A204.1 (cell line): ENCODE measurements at regions not wholly inside any gene's neighbourhood (a gene's known extent, or its start where the extent isn't known, plus 50 kb on each side); places are given as distances from the start of the nearest gene placed in this dataset.
A peak's percentile ranks its signal among the peaks of the same experiment; 100 is the strongest.
"Not testable (repeated sequence)": the region's sequence is repeated elsewhere in the genome, so short reads cannot be mapped to it uniquely, and the experiment has no call there.

Experiments
- FAIRE-seq: peaks from 2 replicates; lab custom pipeline; 2012; peaks lifted over from hg19 to GRCh38; lab: Jason Lieb, UNC

DNA sequence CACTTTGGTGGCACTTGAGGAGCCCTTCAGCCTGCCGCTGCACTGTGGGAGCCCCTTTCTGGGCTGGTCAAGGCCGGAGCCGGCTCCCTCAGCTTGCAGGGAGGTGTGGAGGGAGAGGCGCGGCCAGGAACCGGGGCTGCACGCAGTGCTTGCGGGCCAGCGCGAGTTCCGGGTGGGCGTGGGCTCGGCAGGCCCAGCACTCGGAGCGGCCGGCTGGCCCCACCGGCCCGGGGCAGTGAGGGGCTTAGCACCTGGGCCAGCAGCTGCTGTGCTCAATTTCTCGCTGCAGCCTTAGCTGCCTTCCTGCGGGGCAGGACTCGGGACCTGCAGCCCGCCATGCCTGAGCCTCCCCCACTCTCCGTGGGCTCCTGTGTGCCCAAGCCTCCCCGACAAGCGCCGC, 533.7 kb upstream of the SLC10A2 start:
- not testable (repeated sequence) for FAIRE-seq

DNA sequence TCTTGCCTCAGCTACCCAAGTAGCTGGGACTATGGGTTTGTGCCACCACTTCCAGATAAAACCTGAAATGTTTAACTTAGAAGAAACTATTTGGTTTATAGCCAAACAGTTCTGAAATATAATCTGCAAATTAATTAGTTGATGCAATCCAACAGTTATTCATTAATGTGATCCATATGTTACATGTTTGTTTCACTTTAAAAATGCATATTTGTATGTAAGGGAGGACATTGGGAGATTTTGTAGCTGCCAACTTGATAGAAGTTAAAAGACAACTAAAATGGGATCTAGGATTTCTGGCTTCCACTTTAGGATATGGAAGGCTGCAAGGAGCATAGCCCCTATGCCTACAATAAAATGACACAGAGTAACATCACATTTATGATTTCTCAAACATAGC, 532.5 kb upstream of the SLC10A2 start:
- no peak for FAIRE-seq

DNA sequence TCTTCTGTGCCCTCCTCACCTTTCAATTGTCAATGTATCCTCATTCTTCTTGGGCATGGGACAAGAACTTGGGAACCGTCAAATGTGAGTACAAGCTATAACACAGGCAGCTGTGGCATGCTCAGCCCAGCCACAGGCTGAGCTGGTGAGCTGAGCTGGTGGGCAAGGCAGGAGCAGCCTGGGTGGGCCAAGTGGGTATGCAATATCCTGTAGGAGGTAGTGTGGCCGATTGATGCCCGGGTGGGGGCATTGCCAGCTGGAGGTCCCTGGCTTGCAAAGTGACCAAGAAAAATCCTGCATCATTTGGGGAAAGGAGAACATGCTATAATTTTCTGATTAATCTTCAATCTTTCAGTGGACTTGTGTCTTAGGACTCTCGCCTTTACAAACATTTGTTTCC, 507.2 kb upstream of the SLC10A2 start:
- no peak for FAIRE-seq

DNA sequence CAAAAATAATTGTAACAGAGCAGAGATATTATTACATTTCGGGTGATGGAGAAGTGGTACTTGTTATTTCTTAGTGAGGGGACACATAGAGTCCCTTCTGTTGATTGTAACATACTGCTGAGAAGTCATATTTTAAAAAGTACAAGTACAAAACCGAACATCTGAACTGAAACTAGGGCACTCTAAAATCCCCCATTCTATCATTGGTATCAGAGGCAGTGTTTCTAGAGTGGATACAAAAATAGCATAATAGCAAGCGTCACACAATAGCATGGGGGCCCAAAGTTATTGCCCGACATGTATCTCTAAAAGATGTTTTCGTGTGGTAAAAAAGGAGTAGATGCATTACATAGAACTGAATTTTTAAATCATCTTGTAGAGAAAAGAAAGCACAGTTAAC, 502.1 kb upstream of the SLC10A2 start:
- FAIRE-seq: no peak

DNA sequence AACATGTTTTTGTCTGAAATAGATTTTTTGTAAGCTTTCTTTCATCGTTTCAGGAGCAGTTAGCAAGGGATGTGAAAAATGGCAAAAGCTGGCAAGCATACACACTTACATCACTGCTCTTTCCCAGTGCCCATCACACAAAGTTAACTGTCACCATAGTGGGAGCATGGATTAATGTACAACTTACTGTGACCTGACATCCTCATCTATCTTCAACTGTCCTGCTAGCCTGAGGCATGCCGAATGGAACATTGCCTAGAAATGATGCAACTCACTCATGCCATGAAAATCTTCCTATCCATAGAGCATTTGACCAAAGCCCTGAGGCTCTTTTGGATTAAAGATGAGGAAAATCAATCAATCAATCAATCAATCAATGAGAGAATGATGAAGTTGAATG, 491.7 kb upstream of the SLC10A2 start:
- FAIRE-seq: no peak

DNA sequence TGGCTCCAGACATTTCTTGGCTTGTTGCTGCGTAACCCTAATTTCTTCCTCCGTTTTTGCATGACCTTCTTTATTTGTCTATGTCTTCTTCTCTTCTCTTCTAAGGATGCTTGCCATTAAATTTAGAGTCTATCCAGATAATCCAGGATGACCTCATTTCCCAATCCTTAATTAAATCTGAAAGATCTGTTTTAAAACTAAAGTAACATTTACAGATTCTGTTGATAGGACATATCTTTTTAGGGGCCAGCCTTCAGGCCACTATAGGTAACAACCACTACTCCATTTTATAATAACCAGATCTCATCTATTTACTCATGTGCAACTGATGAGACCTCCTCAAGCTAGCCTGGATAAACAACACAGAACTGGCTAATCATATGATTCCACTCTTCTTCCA, 490.5 kb upstream of the SLC10A2 start:
- FAIRE-seq: no peak

DNA sequence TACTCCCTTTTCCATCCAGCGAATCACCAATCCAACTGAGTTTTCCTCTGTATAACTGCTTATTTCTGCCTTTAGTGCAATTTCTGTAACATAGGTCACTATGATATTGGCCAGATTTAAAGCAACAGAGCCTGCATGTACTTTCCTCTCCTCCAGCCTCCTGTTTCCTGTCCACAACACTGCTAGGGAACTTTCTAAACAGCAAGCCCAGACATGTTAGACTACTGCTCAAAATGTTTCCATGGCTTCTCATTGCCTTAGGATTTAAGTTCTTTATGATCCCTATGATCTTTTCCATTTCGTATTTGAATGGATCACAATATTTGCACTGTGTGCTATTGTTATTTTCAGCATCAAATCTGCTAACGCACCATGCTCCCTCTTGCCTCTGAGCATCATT, 481.7 kb upstream of the SLC10A2 start:
- FAIRE-seq: no peak

DNA sequence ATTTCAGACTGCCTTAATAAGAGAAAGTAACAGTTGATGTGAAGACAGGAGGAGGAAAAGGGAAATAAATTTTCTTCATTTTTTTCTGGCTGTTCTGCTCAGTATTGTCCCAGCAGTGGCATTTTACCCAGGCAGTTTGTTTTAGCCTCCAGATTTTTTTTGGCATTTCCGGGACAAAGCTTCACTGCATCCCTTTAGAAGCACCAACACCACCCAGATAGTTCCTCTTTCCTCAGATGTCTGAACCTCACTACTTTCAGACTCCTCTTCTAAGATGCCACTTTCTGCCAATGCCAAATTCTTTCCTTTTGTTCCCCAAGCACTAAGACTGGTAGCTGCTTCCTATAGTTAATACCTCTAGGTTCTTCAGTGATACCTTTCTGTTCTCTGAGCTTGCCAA, 480.1 kb upstream of the SLC10A2 start:
- no peak for FAIRE-seq

DNA sequence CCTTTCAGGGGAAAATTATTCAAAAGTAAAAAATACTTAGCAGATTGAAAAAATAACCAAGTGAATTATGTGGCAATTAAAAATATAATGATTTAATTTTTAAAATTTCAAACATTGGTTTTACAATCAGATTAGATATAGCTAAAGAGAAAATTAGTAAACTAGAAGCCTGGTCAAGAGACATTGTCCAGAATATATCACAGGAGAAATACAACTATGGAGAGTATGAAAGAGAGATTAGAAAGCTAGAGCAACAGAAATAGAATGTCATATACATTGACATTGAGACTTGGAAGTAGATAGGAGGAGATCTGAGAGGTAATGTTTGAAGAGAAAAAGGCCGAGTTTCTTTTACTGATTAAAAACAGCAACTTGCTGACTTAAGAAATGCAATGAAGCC, 476.4 kb upstream of the SLC10A2 start:
- no peak for FAIRE-seq

DNA sequence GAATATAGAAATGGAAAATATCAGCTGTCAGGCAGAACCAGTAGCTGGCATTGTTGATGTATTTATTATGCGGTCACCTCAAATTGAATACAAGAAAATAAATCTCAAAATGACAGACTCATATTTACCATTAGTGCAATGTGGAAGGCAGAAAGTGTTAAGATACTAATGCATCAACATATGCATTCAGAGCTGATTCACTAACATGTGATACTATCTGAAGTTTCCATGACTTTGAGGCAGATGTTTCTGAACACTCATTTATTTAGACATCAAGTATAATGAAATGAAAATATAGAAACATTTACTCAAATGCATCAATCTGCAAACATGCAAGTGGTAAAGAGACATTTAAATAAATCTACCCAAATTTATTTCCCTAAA, 474.2 kb upstream of the SLC10A2 start:
- no peak for FAIRE-seq

DNA sequence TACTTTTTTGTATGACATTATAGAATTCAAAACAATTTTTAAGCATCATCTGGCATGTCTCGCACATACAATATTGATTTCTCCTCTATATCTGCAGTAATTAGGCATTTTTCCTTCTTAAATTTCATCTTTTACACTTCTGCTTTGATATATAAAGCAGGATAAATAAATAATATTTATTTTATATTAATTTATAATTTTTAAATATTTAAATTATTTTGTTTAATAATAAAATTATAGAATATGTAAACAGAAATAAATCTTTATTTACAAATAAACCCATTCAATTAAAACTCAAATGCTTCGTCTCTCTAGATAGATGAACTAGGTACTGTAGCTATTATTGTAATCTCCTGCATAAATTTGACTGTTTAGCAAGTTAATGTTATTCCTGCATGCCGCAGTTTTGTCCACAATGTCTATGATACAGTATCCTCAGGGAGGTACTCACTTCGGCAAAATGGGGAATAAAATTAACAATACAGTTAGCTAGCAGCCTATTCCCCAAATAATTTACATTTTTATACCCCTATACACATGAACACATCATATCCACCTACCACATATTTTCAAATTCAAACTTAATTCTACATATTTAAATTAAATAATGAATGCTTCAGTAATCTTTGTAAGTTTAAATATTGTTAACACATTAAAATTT, 473.6 kb upstream of the SLC10A2 start:
- peak; percentile 83 for FAIRE-seq

DNA sequence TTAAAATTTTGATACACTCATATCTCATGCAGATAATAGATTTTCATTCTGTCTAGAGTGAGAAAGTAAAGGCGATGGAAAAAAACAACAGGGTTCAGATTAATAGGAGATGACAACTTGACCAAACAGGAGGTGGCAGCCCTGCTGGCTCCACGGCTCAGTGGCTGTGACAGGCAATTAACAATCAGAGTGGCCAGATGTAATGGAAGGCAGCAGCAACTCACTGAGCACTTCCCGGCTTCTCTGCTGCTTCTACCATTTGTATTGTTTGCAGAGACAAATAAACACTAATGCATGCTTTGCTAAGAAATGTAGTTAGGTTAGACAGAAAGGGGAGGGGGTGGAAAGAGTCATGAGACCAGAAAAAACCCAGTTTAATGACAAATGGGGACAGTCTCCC, 473.0 kb upstream of the SLC10A2 start:
- FAIRE-seq: no peak

DNA sequence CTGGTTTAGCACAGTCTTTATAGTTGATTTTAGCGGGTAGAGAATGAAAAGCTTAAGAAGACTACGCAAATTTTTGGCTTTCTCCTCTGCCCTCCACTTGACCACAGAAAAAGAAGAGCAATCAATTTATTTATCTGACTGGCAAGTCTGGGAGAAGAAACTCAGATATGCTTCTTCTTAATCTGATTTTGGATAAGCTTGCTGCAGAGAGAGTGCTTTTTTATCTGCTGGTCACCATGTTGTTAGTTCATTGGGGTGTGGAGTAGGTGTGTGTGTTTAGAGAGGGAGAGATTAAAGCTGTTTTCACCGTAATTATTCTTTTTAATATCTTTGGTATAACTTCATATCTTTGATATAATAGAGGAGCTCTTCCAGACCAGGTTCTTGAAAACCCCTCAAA, 471.4 kb upstream of the SLC10A2 start:
- no peak for FAIRE-seq

DNA sequence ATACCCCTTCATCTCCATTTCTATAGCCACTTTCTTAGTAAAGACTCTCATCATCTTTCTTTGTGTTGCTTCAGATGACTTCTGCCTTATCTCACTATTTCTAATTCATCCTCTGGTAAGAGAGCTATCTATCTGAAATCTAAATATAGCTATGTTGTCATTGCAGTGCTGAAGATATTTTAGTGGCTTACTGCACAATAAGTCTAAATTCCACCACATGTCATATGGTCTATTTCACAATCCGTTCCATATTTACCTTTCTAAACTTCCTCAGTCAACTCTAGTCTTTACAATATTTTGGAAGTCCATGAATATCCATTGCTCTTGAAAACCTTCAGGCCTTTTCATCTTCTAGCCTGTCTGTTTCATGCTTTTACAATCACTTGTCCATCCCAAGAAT, 465.1 kb upstream of the SLC10A2 start:
- FAIRE-seq: no peak

DNA sequence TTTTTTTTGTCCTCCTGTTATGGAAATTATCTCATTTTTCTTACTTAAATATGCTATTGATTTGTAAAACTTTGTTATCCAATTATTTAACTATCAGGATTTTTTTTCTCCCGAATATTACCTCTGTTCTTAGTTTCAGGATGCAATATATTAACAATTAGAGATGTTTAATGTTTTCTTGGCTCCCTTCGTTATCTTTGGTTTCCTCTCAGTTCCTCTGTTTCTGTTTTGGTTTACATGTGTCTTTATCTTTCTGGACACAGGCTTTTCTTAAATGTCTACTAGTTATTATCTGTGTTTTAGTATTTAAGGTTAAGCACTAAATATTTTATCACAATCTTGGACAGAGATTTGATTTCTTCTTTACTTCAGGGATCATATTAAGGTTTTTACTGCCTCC, 462.2 kb upstream of the SLC10A2 start:
- FAIRE-seq: no peak

DNA sequence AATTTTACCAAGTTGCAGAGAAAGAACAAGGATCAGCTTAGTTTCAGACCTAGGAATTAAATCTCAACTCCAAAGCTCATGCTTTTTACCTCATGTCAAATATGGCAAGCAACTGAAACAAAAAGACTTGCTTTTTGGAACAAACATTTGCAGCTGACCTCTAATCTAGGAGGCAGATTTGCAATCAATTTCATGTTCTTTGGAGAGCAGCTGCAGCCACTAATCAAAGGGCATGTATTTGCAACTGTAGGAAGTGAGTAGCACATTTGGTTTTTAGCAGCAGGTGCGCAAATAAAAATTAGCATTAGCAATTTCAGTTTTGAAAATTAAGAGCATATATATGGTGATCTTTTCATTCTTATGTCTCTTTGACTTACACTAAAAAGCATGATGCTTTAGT, 459.3 kb upstream of the SLC10A2 start:
- FAIRE-seq: no peak

DNA sequence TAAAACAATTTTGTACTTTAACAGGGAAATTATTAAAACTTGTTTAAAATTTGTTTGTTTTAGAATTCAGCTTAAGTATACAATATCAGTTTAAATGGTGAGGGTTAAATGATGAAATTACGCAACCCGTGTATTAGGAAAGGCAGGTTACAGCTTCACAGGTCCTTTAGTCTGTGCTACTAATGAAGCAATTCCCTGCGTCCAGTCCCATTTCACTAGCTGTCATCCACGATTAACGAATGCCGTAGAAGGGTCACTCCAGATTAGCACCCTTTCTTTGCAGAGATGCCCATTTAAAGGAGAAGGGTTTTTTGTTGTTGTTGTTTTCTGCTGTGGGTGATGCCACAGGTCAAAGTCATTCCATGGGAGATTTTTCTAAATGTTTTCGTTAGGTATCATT, 457.6 kb upstream of the SLC10A2 start:
- FAIRE-seq: no peak

DNA sequence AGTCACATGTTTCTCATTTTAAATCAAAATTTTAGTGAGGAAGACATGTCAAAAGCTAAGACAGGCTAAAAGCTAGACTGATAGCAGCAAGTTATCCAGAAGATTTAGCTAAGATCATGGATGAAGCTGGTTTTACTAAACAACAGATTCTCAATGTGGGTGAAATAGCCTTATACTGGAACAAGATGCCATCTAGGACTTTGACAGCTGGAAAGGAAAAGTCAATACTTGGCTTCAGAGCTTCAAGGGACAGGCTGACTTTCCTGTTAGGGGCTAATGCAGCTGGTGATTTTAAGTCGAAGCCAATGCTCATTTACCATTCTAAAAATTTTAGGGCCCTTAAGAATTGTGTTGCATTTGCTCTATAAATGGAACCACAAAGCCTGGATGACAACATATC, 455.3 kb upstream of the SLC10A2 start:
- FAIRE-seq: no peak

DNA sequence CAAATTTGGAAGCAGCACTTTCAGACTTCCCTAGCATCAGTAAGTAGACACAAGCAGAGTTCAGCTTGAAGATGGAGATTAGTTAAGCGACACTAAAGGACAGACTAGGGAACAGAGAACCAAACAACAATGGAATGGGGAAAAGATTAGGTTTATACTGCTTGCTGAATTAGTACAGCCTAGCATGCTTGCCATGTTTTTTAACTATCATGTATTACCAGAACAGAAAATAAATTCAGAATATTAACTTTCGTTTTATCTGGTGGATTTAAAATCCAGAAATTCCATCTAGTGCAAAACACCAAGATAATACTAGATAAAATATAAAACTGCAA, 451.5 kb upstream of the SLC10A2 start:
- FAIRE-seq: no peak

DNA sequence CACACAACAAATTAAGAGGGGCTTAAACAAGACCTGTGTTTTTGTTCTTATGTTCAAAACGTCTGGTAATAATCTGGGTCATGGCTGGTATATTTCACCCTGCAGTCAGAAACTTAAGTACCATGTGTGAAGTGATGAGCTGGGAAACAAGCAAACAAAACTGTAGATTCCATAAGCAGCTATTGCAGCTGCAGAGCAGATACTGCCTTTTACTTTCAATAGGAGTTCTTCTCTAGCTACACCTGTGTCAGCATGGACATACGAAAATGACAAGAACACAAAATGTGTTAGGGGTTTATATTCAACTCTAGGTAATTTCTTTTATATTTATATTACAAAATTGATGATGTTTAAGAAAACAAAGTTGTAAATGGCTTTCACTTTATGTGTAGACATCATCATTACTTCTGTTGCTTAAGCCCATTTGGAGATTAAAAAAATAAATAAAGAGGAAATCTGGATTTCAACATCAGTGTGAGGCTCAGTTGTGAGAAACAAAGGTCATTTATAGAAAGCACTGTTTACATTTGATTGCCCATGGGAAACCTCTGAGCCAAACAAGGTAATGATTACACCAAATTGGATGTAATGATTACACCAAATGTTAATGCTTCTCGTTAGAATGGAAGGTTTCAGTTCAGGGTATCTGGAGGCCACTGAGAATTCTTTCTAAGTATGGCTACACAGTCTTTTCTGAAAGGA, 451.0 kb upstream of the SLC10A2 start:
- FAIRE-seq: no peak

DNA sequence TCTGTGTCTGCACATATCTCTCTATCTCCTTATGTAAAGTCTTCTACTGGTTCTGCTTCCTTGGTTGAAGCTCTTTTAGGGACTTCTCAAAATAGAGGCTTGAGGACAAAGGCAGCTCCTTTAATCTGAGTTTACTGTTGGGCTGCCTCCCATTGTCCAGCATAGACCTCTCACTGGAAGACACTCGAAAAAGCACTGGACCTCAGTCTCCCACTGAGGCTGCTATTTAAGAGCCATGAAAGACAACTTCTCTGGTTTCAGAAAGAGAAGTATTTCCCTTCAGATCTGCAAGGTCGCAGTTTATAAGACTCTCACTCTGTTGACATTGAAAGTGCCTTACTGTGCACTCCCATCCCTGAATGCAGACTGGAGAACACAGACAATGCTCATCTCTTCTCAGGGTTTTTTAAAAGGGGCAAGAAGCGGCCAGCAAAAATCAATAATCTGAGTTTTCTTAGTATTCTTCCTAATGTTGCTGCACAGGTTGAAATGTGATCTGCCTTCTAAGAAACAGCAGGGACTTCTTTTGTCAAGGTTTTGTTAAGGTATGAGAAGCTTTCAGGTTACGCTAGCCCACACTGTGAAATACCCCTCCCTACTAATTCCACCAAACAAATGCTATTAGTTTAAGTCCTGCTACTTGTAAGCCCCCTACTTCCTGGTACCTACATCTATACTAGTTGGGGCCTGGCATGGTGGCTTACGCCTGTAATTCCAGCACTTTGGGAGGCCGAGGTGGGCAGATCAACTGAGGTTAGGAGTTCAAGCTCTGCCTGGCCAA, 450.0 kb upstream of the SLC10A2 start:
- FAIRE-seq: no peak

DNA sequence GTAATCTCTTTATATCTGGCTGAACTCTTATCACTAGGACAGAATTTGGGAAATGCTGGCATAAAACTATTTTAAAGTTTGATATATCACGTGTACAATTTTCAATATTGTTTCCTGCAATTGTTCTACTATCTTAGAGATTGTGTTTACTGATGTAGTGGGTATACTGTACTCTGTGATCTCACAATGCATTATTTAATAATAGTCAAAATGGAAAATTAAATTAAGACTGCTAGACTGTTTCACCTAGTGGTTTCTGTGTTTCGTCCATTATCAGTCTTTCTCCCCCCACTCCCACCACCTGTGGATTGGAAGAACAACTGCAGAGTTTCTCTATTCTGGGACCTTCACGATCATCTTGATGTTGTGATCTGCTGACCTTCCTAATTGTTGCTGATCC, 449.2 kb upstream of the SLC10A2 start:
- FAIRE-seq: no peak

DNA sequence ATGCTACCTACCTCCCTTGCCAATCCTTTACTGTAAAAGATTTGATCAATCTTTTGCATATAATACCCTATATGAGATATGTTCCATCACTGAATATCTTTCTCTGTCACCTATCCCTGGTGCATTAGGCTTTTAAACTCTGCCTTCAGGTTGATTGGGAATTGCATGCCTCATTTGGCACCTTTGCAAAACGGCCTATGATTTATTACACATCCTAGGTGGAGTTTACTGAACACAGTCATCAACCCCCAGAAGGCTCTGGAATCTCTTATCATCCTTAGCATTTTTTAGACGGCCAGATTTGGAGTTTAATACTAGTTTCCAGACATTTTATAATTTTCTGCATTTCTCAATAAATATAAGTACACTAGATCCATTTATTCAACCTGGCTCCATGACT, 448.4 kb upstream of the SLC10A2 start:
- FAIRE-seq: no peak

DNA sequence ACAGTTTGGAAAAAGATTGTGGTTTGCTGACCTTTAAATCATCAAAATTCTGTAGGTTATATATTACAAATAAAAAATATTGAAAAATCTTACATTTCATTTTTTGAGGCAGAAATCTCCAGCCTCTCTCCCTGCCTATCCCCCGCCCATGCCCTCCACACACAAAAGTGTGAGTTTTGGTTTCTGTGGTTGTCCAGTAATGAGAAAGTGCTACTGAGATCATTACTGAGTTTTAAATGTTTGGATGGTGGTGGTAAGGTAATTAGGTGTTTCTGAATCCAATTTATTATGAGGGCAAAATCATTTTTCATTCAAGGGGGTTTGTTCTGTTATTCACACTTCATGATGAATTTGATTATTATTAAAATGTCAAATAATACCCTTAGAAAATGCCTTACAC, 448.0 kb upstream of the SLC10A2 start:
- no peak for FAIRE-seq
